ENCODE measurements at regions not wholly inside any gene's neighbourhood (a gene's known extent, or its start where the extent isn't known, plus 50 kb on each side); places are given as distances from the start of the nearest gene placed in this dataset.

- BruUV-seq (replicated peaks) = no TSS peak
- ChIA-PET CTCF (no interaction called here), POLR2A (ENCODE audit: unreplicated experiment) (no interaction called here)
- ATAC-seq = no peak
- H4K20me1 ChIP-seq (ENCODE audit: low read length) = no peaks in the 10 kb centered on the region
- no peak overlapping the region for H3K4me2 ChIP-seq (ENCODE audit: low read length)
- no peak overlapping the region for H3K4me3 ChIP-seq (ENCODE audit: low read length)
- no peak overlapping the region for H2AFZ ChIP-seq (ENCODE audit: low read length)
- no peak overlapping the region for H3K27ac ChIP-seq (ENCODE audit: low read length)
- no peaks in the 10 kb centered on the region for H3K9me2 ChIP-seq (replicated peaks; ENCODE audit: low read length)
- intact Hi-C loops (cut with micrococcal nuclease) = no loop called here
- H3K79me2 ChIP-seq (ENCODE audit: low read length) = no peaks in the 10 kb centered on the region
- no peaks in the 10 kb centered on the region for H3K27me3 ChIP-seq (ENCODE audit: low read length)
- H3K9me3 ChIP-seq (ENCODE audit: low read length) = no peaks in the 10 kb centered on the region
- H3F3A ChIP-seq (ENCODE audit: low read length, unreplicated experiment) = no peaks in the 10 kb centered on the region
- H3K9ac ChIP-seq (ENCODE audit: low read length) = no peak overlapping the region
- no peaks in the 10 kb centered on the region for H3K36me3 ChIP-seq (ENCODE audit: low read depth, low read length)
- DNase-seq = no peak
- no peak for TF ChIP-seq EZH2phosphoT487 (IDR thresholded peaks at IDR 0.05; ENCODE audit: borderline replicate concordance, low read length)
- TF ChIP-seq CTCF (conservative IDR thresholded peaks at IDR 0.05; ENCODE audit: low read depth, low read length) = no peak
- TF ChIP-seq EZH2 (IDR thresholded peaks at IDR 0.05; ENCODE audit: low read length, unreplicated experiment) = no peak
- no peaks in the 10 kb centered on the region for H3K4me1 ChIP-seq (ENCODE audit: insufficient read depth, low read length)
These were observed 335.4 kb upstream of the MGMT start for GRCh38 chr10:129131457-129132132.

GRCh38 chr10:129133856-129134255, 333.2 kb upstream of the MGMT start:
- TF ChIP-seq CTCF (conservative IDR thresholded peaks at IDR 0.05; ENCODE audit: low read depth, low read length) (no peak), EZH2phosphoT487 (IDR thresholded peaks at IDR 0.05; ENCODE audit: borderline replicate concordance, low read length) (no peak), EZH2 (IDR thresholded peaks at IDR 0.05; ENCODE audit: low read length, unreplicated experiment) (no peak)
- no peaks in the 10 kb centered on the region for H3K4me1 ChIP-seq (ENCODE audit: insufficient read depth, low read length)
- CTCF ChIA-PET = no interaction called here
- H4K20me1 ChIP-seq (ENCODE audit: low read length) = no peaks in the 10 kb centered on the region
- H3K9me3 ChIP-seq (ENCODE audit: low read length) = no peaks in the 10 kb centered on the region
- H3K36me3 ChIP-seq (ENCODE audit: low read depth, low read length) = no peaks in the 10 kb centered on the region
- no peaks in the 10 kb centered on the region for H3F3A ChIP-seq (ENCODE audit: low read length, unreplicated experiment)
- H3K79me2 ChIP-seq (ENCODE audit: low read length) = no peaks in the 10 kb centered on the region
- no peak overlapping the region for H2AFZ ChIP-seq (ENCODE audit: low read length)
- no TSS peak for BruUV-seq (replicated peaks)
- ATAC-seq (no peak), DNase-seq (no peak)
- H3K9ac ChIP-seq (ENCODE audit: low read length) = no peak overlapping the region
- no peaks in the 10 kb centered on the region for H3K27me3 ChIP-seq (ENCODE audit: low read length)
- POLR2A ChIA-PET (ENCODE audit: unreplicated experiment) = no interaction called here
- intact Hi-C loops (cut with micrococcal nuclease) = no loop called here
- H3K4me3 ChIP-seq (ENCODE audit: low read length) = no peak overlapping the region
- H3K9me2 ChIP-seq (replicated peaks; ENCODE audit: low read length) = no peaks in the 10 kb centered on the region
- H3K4me2 ChIP-seq (ENCODE audit: low read length) = no peak overlapping the region
- no peak overlapping the region for H3K27ac ChIP-seq (ENCODE audit: low read length)

- intact Hi-C loops (cut with micrococcal nuclease) = no loop called here
- Histone ChIP-seq H3K27ac (ENCODE audit: low read length) (no peak overlapping the region), H2AFZ (ENCODE audit: low read length) (no peak overlapping the region), H4K20me1 (ENCODE audit: low read length) (no peaks in the 10 kb centered on the region), H3K4me1 (ENCODE audit: insufficient read depth, low read length) (no peaks in the 10 kb centered on the region), H3K9me3 (ENCODE audit: low read length) (no peaks in the 10 kb centered on the region), H3K4me3 (ENCODE audit: low read length) (no peak overlapping the region), H3K4me2 (ENCODE audit: low read length) (no peak overlapping the region), H3K36me3 (ENCODE audit: low read depth, low read length) (no peaks in the 10 kb centered on the region), H3K79me2 (ENCODE audit: low read length) (no peaks in the 10 kb centered on the region), H3K9me2 (replicated peaks; ENCODE audit: low read length) (no peaks in the 10 kb centered on the region), H3K27me3 (ENCODE audit: low read length) (no peaks in the 10 kb centered on the region), H3F3A (ENCODE audit: low read length, unreplicated experiment) (no peaks in the 10 kb centered on the region), H3K9ac (ENCODE audit: low read length) (no peak overlapping the region)
- TF ChIP-seq CTCF (conservative IDR thresholded peaks at IDR 0.05; ENCODE audit: low read depth, low read length) (no peak), EZH2phosphoT487 (IDR thresholded peaks at IDR 0.05; ENCODE audit: borderline replicate concordance, low read length) (no peak), EZH2 (IDR thresholded peaks at IDR 0.05; ENCODE audit: low read length, unreplicated experiment) (no peak)
- ChIA-PET CTCF (no interaction called here), POLR2A (ENCODE audit: unreplicated experiment) (no interaction called here)
- DNase-seq = no peak
- no peak for ATAC-seq
- BruUV-seq (replicated peaks) = no TSS peak
These were observed 332.7 kb upstream of the MGMT start for GRCh38 chr10:129134371-129134770.

All from PC-3 (cell line).